GM12872 (cell line): ENCODE measurements at regions not wholly inside any gene's neighbourhood (a gene's known extent, or its start where the extent isn't known, plus 50 kb on each side); places are given as distances from the start of the nearest gene placed in this dataset.

Source experiments
- TF ChIP-seq, protein P1 (sequence below): IDR thresholded peaks from 3 replicates; pipeline ENCODE4 v1.5.1; 2011; ENCODE audit warnings: low read depth, mild to moderate bottlenecking, low read length, moderate library complexity; ENCODE audit not compliant: insufficient read depth

DNA sequence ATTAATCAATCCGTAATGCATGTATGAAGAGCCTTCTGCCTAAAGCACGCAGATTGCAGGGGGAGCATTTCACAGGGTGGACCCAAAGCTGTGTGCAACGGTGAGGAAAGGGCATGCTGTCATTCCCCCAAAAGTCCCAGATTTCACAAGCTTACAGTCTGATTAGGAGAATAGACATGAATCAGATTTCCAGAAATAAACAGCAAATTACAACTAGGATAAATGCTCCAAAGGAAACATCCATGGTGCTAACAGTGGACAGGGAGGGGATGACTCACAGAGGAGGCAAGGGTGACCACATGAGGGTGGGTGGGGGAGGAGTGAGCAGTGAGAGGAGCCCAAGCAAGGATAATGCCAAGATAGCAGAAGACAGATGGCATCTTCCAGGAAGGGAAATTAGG lies 258.4 kb upstream of the TAS2R1 start:
- TF ChIP-seq, protein P1, sequence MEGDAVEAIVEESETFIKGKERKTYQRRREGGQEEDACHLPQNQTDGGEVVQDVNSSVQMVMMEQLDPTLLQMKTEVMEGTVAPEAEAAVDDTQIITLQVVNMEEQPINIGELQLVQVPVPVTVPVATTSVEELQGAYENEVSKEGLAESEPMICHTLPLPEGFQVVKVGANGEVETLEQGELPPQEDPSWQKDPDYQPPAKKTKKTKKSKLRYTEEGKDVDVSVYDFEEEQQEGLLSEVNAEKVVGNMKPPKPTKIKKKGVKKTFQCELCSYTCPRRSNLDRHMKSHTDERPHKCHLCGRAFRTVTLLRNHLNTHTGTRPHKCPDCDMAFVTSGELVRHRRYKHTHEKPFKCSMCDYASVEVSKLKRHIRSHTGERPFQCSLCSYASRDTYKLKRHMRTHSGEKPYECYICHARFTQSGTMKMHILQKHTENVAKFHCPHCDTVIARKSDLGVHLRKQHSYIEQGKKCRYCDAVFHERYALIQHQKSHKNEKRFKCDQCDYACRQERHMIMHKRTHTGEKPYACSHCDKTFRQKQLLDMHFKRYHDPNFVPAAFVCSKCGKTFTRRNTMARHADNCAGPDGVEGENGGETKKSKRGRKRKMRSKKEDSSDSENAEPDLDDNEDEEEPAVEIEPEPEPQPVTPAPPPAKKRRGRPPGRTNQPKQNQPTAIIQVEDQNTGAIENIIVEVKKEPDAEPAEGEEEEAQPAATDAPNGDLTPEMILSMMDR: no peak

GRCh38 chr5:9885164-9885563 lies 255.0 kb upstream of the TAS2R1 start:
- TF ChIP-seq, protein P1: no peak

- TF ChIP-seq, protein P1: no peak
These were observed 248.1 kb upstream of the TAS2R1 start for GRCh38 chr5:9878206-9878605.

GRCh38 chr5:9877488-9877887 lies 247.3 kb upstream of the TAS2R1 start:
- TF ChIP-seq, protein P1: no peak

GRCh38 chr5:9876451-9876850 lies 246.3 kb upstream of the TAS2R1 start:
- TF ChIP-seq, protein P1: no peak

DNA sequence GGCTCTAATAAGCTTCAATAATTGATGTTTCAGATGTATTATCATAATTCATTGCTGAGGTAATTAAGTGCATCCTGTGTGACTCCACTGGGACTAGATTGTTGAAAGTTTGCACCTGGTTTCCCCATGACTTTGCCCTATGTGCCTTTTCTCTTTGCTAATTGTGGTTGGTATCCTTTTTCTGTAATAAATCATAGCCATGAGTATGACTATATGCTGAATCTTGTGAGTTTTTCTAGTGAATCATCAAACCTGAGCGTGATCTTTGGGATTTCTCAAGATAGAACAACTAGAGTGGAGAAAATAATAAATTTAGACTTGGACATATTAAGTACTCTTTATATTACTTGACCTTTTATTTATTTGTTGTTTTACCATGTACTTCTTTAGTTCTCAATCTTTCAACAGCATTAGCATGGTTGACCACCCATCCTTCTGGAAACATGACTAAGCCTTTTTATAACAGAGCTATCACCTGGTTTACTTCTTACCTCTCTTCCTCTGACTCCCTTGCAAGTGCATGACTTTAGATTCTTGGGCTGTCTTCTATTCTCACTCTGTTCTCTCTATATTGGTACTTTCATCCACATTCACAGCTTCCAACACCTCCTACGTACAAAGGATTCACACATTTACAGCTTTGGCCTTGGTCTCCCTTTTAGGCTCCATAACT lies 239.6 kb upstream of the TAS2R1 start:
- TF ChIP-seq, protein P1: no peak

GRCh38 chr5:9865574-9865973 lies 235.4 kb upstream of the TAS2R1 start:
- TF ChIP-seq, protein P1: no peak
